K562 (cell line): ENCODE measurements at regions not wholly inside any gene's neighbourhood (a gene's known extent, or its start where the extent isn't known, plus 50 kb on each side); places are given as distances from the start of the nearest gene placed in this dataset.

Experiments
- C11orf30 ChIP-seq: fragments of 450-650 bp; IDR thresholded peaks from 2 replicates; pipeline ENCODE4 v1.6.1; 2016; ENCODE audit warnings: low read depth, mild to moderate bottlenecking
- CEBPG ChIP-seq, 3 experiments: fragments of 200-800 bp in 1 of 3; sonication (Bioruptor generic) in 1 of 3; sonication (generic) in 1 of 3; formaldehyde crosslinking in 1 of 3; IDR thresholded peaks in 2 of 3; conservative IDR thresholded peaks in 1 of 3; 2 replicates each; pipeline versions ENCODE4 v1.6.1 to v1.8.0; 2016 to 2022; ENCODE audit warnings: missing compliant biosample characterization in 2 of 3, missing genetic modification characterization in 2 of 3, mild to moderate bottlenecking in 1 of 3, missing genetic modification reagents in 1 of 3
- CSDE1 ChIP-seq, 2 experiments: fragments of 450-650 bp; IDR thresholded peaks; 2 replicates each; pipeline ENCODE4 v1.6.1; 2016; ENCODE audit warnings: mild to moderate bottlenecking in 1 of 2
- CTCFL ChIP-seq: IDR thresholded peaks from 2 replicates; pipeline ENCODE4 v1.6.1; 2011; ENCODE audit warnings: borderline replicate concordance, low read depth, mild to moderate bottlenecking, moderate library complexity, low read length; ENCODE audit not compliant: insufficient read depth, poor library complexity, severe bottlenecking
- DLX4 ChIP-seq: fragments of 250-450 bp; sonication (Bioruptor Pico); IDR thresholded peaks from 2 replicates; pipeline ENCODE4 v1.6.1; 2021; ENCODE audit warnings: mild to moderate bottlenecking
- E2F1 ChIP-seq: sonication (generic); formaldehyde crosslinking; IDR thresholded peaks from 2 replicates; pipeline ENCODE4 v1.8.1; 2023; ENCODE audit warnings: mild to moderate bottlenecking, missing genetic modification reagents, moderate library complexity
- EGR1 ChIP-seq: fragments of 450-650 bp; conservative IDR thresholded peaks from 2 replicates; pipeline ENCODE4 v1.6.1; 2017; ENCODE audit warnings: mild to moderate bottlenecking
- ETV6 ChIP-seq, 3 experiments: fragments of 150-350 bp in 1 of 3; sonication (generic) in 1 of 3; formaldehyde crosslinking in 1 of 3; IDR thresholded peaks; 2 replicates each; pipeline versions ENCODE4 v1.6.1 to v1.8.0; 2014 to 2022; ENCODE audit warnings: borderline replicate concordance in 2 of 3, low read depth in 2 of 3, antibody characterized with exemption in 1 of 3, low read length in 1 of 3, mild to moderate bottlenecking in 1 of 3, missing genetic modification reagents in 1 of 3
- HLTF ChIP-seq: fragments of 450-650 bp; IDR thresholded peaks from 2 replicates; pipeline ENCODE4 v1.6.1; 2016
- KDM5B ChIP-seq: fragments of 200-600 bp; sonication (generic); IDR thresholded peaks from 2 replicates; pipeline ENCODE4 v1.6.1; 2012; ENCODE audit warnings: low read depth, mild to moderate bottlenecking, moderate library complexity, low read length, control low read depth, inconsistent platforms; ENCODE audit not compliant: insufficient replicate concordance
- MYNN ChIP-seq, 2 experiments: sonication (generic); formaldehyde crosslinking in 1 of 2; IDR thresholded peaks; 2 replicates each; pipeline versions ENCODE4 v1.5.0 to v1.6.1; 2016 to 2020; ENCODE audit warnings: antibody characterized with exemption in 1 of 2, missing genetic modification reagents in 1 of 2
- NR2F6 ChIP-seq: fragments of 450-650 bp; formaldehyde crosslinking; IDR thresholded peaks from 2 replicates; pipeline ENCODE4 v1.4.0; 2020; ENCODE audit warnings: mild to moderate bottlenecking
- PRMT5 ChIP-seq: sonication (generic); formaldehyde crosslinking; IDR thresholded peaks from 2 replicates; pipeline ENCODE4 v1.5.0; 2020; ENCODE audit warnings: missing genetic modification reagents
- SIN3B ChIP-seq: fragments of 450-650 bp; IDR thresholded peaks from 2 replicates; pipeline ENCODE4 v1.6.1; 2017; ENCODE audit warnings: low read depth, mild to moderate bottlenecking, moderate library complexity
- SP2 ChIP-seq: IDR thresholded peaks from 2 replicates; pipeline ENCODE4 v1.6.1; 2011; ENCODE audit warnings: mild to moderate bottlenecking, low read depth, low read length, moderate library complexity; ENCODE audit not compliant: poor library complexity, severe bottlenecking; ENCODE audit errors: extremely low read depth
- THAP12 ChIP-seq: fragments of 250-450 bp; sonication (Bioruptor Pico); IDR thresholded peaks from 2 replicates; pipeline ENCODE4 v1.9.0; 2021; ENCODE audit warnings: mild to moderate bottlenecking, inconsistent platforms
- THRA ChIP-seq: fragments of 450-650 bp; IDR thresholded peaks from 2 replicates; pipeline ENCODE4 v1.6.1; 2017; ENCODE audit warnings: mild to moderate bottlenecking, moderate library complexity
- THRAP3 ChIP-seq: fragments of 450-650 bp; IDR thresholded peaks from 2 replicates; pipeline ENCODE4 v1.6.1; 2016; ENCODE audit warnings: mild to moderate bottlenecking, inconsistent platforms, borderline replicate concordance
- WHSC1 ChIP-seq: IDR thresholded peaks from one replicate; pipeline ENCODE4 v1.6.1; 2012; ENCODE audit warnings: low read length, control low read depth, inconsistent platforms
- YBX1 ChIP-seq: fragments of 450-650 bp; IDR thresholded peaks from 2 replicates; pipeline ENCODE4 v1.7.1; 2016; ENCODE audit warnings: mild to moderate bottlenecking
- ZSCAN29 ChIP-seq: fragments of 450-650 bp; IDR thresholded peaks from 2 replicates; pipeline ENCODE4 v1.6.1; 2017

- TF ChIP-seq THAP12 (CRISPR knock-in tag) (no peak), DLX4 (CRISPR knock-in tag) (no peak), NR2F6 (CRISPR knock-in tag) (no peak), SP2 (no peak), ETV6 (IDR thresholded peaks at IDR 0.05; ENCODE audit: borderline replicate concordance in 1 of 2, low read depth in 2 of 2, low read length in 1 of 2) (no peak), ETV6 (CRISPR knock-in tag; IDR thresholded peaks at IDR 0.05; ENCODE audit: borderline replicate concordance) (no peak), EGR1 (no peak), WHSC1 (no peak), HLTF (no peak), E2F1 (CRISPR knock-in tag) (no peak), KDM5B (no peak), THRAP3 (no peak), ZSCAN29 (no peak), THRA (no peak), CEBPG (CRISPR knock-in tag; IDR thresholded peaks at IDR 0.05) (no peak), CEBPG (tag; conservative IDR thresholded peaks at IDR 0.05 in 1 of 2, IDR thresholded peaks at IDR 0.05 in 1 of 2) (no peak), MYNN (IDR thresholded peaks at IDR 0.05) (no peak), MYNN (CRISPR knock-in tag; IDR thresholded peaks at IDR 0.05) (no peak), YBX1 (no peak), CSDE1 (IDR thresholded peaks at IDR 0.05) (no peak), CTCFL (no peak), C11orf30 (no peak), SIN3B (no peak), PRMT5 (no peak)
Observed at GRCh38 chr12:92208613-92209121, 63.0 kb upstream of the BTG1 start (continued).
